SK-N-SH treated with all-trans-retinoic acid at 6 μM for 48 hours (cell line): ENCODE measurements at regions not wholly inside any gene's neighbourhood (a gene's known extent, or its start where the extent isn't known, plus 50 kb on each side); places are given as distances from the start of the nearest gene placed in this dataset.

Experiments
- ATAC-seq: fragments of 200-7000 bp; cut with Tn5 transposase; 3 replicates; pipeline ENCODE4 v1.9.1; 2020; ENCODE audit warnings: mild to moderate bottlenecking, moderate library complexity
- ARNTL ChIP-seq: fragments of 450-650 bp; formaldehyde crosslinking; IDR thresholded peaks from 2 replicates; pipeline ENCODE4 v1.5.0; 2020; ENCODE audit warnings: low read depth, mild to moderate bottlenecking, moderate library complexity, borderline replicate concordance
- BACH2 ChIP-seq: fragments of 250-450 bp; sonication (Bioruptor Pico); IDR thresholded peaks from 2 replicates; pipeline ENCODE4 v1.9.0; 2021; ENCODE audit warnings: mild to moderate bottlenecking, borderline replicate concordance
- CSDC2 ChIP-seq: fragments of 250-450 bp; sonication (Bioruptor Pico); IDR thresholded peaks from 2 replicates; pipeline ENCODE4 v1.5.0; 2020; ENCODE audit warnings: mild to moderate bottlenecking, moderate library complexity
- ESRRG ChIP-seq: fragments of 250-450 bp; sonication (Bioruptor Pico); IDR thresholded peaks from 2 replicates; pipeline ENCODE4 v1.6.1; 2021; ENCODE audit warnings: mild to moderate bottlenecking
- ISL1 ChIP-seq: fragments of 250-450 bp; sonication (Bioruptor Pico); IDR thresholded peaks from 2 replicates; pipeline ENCODE4 v2.1.2; 2022; ENCODE audit warnings: mild to moderate bottlenecking, moderate library complexity
- OSR1 ChIP-seq: fragments of 250-450 bp; sonication (Bioruptor Pico); IDR thresholded peaks from 2 replicates; pipeline ENCODE4 v1.8.0; 2022; ENCODE audit warnings: moderate library complexity, mild to moderate bottlenecking, inconsistent platforms
- PPARA ChIP-seq: fragments of 250-450 bp; sonication (Bioruptor Pico); IDR thresholded peaks from 2 replicates; pipeline ENCODE4 v1.5.0; 2020; ENCODE audit warnings: mild to moderate bottlenecking, borderline replicate concordance
- RARB ChIP-seq: fragments of 250-450 bp; sonication (Bioruptor Pico); IDR thresholded peaks from 2 replicates; pipeline ENCODE4 v1.8.0; 2021; ENCODE audit warnings: mild to moderate bottlenecking, moderate library complexity
- SNAI2 ChIP-seq: fragments of 250-450 bp; sonication (Bioruptor Pico); IDR thresholded peaks from 2 replicates; pipeline ENCODE4 v1.5.0; 2020; ENCODE audit warnings: mild to moderate bottlenecking, moderate library complexity
- TCF4 ChIP-seq: fragments of 250-450 bp; sonication (Bioruptor Pico); IDR thresholded peaks from 2 replicates; pipeline ENCODE4 v1.8.0; 2021; ENCODE audit warnings: mild to moderate bottlenecking, moderate library complexity, borderline replicate concordance
- ZC3H10 ChIP-seq: fragments of 250-450 bp; sonication (Bioruptor Pico); IDR thresholded peaks from 2 replicates; pipeline ENCODE4 v1.5.1; 2021; ENCODE audit warnings: mild to moderate bottlenecking, moderate library complexity
- ZFP30 ChIP-seq: fragments of 450-650 bp; formaldehyde crosslinking; IDR thresholded peaks from 2 replicates; pipeline ENCODE4 v1.5.0; 2022; ENCODE audit warnings: mild to moderate bottlenecking, moderate library complexity
- ZNF565 ChIP-seq: fragments of 450-650 bp; formaldehyde crosslinking; conservative IDR thresholded peaks from 2 replicates; pipeline ENCODE4 v1.5.0; 2020; ENCODE audit warnings: low read depth, mild to moderate bottlenecking, moderate library complexity
- ZNF70 ChIP-seq: fragments of 450-650 bp; formaldehyde crosslinking; IDR thresholded peaks from 2 replicates; pipeline ENCODE4 v1.5.0; 2020; ENCODE audit warnings: mild to moderate bottlenecking, moderate library complexity
- ZNF8 ChIP-seq: fragments of 450-650 bp; formaldehyde crosslinking; IDR thresholded peaks from 2 replicates; pipeline ENCODE4 v1.5.0; 2020; ENCODE audit warnings: mild to moderate bottlenecking, moderate library complexity
- TF ChIP-seq, protein P1 (sequence below): fragments of 250-450 bp; sonication (Bioruptor Pico); IDR thresholded peaks from 2 replicates; pipeline ENCODE4 v1.8.0; 2021; ENCODE audit warnings: low read depth, mild to moderate bottlenecking, moderate library complexity, borderline replicate concordance
- TF ChIP-seq, protein P2 (sequence below): fragments of 250-450 bp; sonication (Bioruptor Pico); IDR thresholded peaks from 2 replicates; pipeline ENCODE4 v1.5.0; 2020; ENCODE audit warnings: mild to moderate bottlenecking, moderate library complexity
- TF ChIP-seq, protein P3 (sequence below): fragments of 250-450 bp; sonication (Bioruptor Pico); IDR thresholded peaks from 2 replicates; pipeline ENCODE4 v1.5.1; 2020; ENCODE audit warnings: low read depth, mild to moderate bottlenecking, moderate library complexity
- TF ChIP-seq, protein P4 (sequence below): fragments of 250-450 bp; sonication (Bioruptor Pico); IDR thresholded peaks from 2 replicates; pipeline ENCODE4 v1.5.1; 2021; ENCODE audit warnings: mild to moderate bottlenecking, moderate library complexity
- TF ChIP-seq, protein P5 (sequence below): fragments of 250-450 bp; sonication (Bioruptor Pico); IDR thresholded peaks from 2 replicates; pipeline ENCODE4 v1.8.0; 2020; ENCODE audit warnings: mild to moderate bottlenecking, moderate library complexity, borderline replicate concordance

DNA sequence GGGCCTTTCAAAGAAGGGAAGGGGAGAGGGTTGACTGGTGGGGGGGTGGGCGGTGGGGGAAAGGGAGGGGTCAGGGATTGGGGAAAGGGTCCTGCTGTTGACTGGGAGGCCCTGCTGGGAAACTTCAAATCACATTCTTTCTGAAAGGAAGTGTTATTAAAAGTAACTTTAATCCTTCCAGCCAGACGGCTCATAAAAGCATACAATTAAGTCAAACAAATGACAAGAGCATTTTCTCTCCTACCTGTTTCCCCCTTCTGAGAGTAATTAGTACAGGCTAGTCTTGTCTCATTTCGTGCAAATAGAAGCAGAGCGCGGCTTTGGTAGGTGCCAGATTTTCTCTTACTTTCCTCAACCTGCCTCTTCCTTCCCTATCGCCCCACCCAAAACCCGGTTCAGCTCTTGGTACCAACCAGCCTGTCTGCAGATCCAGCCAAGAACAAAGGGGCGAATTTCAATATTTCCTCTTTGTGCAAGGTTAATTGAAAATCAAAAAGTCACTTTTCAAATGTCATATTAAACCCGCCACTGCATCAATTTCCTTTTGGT is 2112.6 kb upstream of the PIK3C3 start (continued):
- TF ChIP-seq BACH2 (CRISPR knock-in tag), result no peak
- no peak for TF ChIP-seq ZNF70 (CRISPR knock-in tag)
- no peak for TF ChIP-seq TCF4 (CRISPR knock-in tag)
- TF ChIP-seq, protein P1, sequence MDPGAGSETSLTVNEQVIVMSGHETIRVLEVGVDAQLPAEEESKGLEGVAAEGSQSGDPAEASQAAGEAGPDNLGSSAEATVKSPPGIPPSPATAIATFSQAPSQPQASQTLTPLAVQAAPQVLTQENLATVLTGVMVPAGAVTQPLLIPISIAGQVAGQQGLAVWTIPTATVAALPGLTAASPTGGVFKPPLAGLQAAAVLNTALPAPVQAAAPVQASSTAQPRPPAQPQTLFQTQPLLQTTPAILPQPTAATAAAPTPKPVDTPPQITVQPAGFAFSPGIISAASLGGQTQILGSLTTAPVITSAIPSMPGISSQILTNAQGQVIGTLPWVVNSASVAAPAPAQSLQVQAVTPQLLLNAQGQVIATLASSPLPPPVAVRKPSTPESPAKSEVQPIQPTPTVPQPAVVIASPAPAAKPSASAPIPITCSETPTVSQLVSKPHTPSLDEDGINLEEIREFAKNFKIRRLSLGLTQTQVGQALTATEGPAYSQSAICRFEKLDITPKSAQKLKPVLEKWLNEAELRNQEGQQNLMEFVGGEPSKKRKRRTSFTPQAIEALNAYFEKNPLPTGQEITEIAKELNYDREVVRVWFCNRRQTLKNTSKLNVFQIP, result no peak
- TF ChIP-seq ISL1 (CRISPR knock-in tag), result no peak
- no peak for TF ChIP-seq PPARA (CRISPR knock-in tag)
- no peak for TF ChIP-seq RARB (CRISPR knock-in tag)
- no peak for TF ChIP-seq CSDC2 (CRISPR knock-in tag)
- no peak for TF ChIP-seq SNAI2 (CRISPR knock-in tag)
- no peak for TF ChIP-seq ZNF565

DNA sequence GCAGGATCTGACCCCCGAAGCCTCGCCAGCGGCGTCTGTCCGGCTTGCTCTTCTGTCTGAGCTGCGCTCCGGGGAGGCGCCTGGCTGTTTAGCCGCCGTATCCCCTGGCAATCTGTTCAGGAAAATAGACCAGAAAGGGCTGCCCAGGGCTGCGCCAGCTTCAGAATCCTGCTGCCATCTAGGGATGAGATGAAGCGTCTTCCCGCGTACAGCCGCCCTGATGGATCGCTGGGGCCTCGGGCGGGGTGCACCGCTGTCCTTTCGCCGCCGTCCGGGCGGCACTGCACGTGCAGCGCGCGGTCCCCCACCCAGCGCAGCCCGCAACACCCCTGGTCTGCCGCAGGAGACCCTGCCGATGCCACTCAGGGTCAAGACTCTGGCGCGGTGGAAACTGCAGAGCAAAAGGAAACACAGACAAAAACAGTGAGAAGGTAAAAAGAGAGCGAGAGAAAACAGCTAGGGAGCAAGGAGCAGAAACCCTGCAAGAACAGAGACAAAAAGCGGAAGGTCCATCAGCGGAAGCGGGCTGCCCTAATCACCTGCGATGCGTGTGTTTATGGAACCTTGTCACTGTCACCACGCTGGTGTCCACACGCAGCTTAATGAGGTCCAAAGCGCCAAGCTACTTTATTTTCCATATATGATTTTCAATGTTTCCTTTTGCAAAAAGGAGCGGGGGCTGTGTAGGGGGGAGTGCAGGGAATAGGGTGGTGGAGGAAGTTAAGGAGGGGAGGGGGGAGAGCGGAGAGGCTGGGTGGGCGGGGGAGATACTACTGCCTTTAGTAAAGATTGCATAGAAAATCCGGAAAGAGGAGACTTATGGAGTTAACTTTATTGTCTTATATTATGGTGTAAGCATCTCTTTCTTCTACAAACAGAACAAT is 2113.3 kb upstream of the PIK3C3 start:
- ATAC-seq, result peak; percentile 77; the same call in 2 of the 3 replicates
- TF ChIP-seq, protein P2, sequence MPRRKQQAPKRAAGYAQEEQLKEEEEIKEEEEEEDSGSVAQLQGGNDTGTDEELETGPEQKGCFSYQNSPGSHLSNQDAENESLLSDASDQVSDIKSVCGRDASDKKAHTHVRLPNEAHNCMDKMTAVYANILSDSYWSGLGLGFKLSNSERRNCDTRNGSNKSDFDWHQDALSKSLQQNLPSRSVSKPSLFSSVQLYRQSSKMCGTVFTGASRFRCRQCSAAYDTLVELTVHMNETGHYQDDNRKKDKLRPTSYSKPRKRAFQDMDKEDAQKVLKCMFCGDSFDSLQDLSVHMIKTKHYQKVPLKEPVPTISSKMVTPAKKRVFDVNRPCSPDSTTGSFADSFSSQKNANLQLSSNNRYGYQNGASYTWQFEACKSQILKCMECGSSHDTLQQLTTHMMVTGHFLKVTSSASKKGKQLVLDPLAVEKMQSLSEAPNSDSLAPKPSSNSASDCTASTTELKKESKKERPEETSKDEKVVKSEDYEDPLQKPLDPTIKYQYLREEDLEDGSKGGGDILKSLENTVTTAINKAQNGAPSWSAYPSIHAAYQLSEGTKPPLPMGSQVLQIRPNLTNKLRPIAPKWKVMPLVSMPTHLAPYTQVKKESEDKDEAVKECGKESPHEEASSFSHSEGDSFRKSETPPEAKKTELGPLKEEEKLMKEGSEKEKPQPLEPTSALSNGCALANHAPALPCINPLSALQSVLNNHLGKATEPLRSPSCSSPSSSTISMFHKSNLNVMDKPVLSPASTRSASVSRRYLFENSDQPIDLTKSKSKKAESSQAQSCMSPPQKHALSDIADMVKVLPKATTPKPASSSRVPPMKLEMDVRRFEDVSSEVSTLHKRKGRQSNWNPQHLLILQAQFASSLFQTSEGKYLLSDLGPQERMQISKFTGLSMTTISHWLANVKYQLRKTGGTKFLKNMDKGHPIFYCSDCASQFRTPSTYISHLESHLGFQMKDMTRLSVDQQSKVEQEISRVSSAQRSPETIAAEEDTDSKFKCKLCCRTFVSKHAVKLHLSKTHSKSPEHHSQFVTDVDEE (CRISPR knock-in tag), result peak; percentile 47; the same call in 1 of the 2 replicates
- TF ChIP-seq, protein P3, sequence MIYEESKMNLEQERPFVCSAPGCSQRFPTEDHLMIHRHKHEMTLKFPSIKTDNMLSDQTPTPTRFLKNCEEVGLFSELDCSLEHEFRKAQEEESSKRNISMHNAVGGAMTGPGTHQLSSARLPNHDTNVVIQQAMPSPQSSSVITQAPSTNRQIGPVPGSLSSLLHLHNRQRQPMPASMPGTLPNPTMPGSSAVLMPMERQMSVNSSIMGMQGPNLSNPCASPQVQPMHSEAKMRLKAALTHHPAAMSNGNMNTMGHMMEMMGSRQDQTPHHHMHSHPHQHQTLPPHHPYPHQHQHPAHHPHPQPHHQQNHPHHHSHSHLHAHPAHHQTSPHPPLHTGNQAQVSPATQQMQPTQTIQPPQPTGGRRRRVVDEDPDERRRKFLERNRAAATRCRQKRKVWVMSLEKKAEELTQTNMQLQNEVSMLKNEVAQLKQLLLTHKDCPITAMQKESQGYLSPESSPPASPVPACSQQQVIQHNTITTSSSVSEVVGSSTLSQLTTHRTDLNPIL (CRISPR knock-in tag), result no peak
- TF ChIP-seq, protein P4, sequence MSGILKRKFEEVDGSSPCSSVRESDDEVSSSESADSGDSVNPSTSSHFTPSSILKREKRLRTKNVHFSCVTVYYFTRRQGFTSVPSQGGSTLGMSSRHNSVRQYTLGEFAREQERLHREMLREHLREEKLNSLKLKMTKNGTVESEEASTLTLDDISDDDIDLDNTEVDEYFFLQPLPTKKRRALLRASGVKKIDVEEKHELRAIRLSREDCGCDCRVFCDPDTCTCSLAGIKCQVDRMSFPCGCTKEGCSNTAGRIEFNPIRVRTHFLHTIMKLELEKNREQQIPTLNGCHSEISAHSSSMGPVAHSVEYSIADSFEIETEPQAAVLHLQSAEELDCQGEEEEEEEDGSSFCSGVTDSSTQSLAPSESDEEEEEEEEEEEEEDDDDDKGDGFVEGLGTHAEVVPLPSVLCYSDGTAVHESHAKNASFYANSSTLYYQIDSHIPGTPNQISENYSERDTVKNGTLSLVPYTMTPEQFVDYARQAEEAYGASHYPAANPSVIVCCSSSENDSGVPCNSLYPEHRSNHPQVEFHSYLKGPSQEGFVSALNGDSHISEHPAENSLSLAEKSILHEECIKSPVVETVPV (CRISPR knock-in tag), result no peak
- TF ChIP-seq PPARA (CRISPR knock-in tag) (no peak), ZNF70 (CRISPR knock-in tag) (0 out of 2 replicates have a peak, but pooled peaks have one; percentile 36), ZFP30 (CRISPR knock-in tag) (no peak)

DNA sequence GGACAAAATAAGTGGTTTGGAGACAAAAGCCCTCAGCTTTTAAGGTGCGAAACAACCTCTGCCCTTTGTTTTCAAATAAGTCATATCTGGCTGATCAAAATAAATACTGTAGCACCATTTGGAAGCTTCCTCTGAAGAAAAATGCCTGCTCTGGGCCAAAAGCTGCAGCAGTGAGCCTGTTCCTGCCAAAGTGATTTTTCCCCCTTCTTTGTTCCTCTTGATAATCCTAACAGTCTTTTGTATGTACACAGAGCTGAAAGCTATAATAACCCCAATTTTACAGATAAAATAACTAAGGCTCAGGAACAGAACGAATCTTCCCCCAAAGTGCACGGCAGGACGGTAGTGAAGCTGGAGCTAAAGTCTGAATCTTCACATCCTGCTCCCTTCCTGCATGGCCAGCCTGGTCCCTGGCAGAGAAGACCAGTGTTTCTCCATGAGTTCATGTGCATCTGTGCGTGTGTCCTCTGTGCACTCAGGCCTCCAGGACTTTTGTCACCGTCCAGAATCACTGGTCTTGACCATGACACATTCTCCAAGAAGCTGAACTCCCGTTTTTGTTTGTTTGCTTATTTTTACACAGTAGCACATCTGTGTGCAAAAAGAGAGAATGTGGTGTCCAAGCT is 2114.1 kb upstream of the PIK3C3 start:
- ATAC-seq, result no peak; the same call in 2 of the 3 replicates
- TF ChIP-seq, protein P5, sequence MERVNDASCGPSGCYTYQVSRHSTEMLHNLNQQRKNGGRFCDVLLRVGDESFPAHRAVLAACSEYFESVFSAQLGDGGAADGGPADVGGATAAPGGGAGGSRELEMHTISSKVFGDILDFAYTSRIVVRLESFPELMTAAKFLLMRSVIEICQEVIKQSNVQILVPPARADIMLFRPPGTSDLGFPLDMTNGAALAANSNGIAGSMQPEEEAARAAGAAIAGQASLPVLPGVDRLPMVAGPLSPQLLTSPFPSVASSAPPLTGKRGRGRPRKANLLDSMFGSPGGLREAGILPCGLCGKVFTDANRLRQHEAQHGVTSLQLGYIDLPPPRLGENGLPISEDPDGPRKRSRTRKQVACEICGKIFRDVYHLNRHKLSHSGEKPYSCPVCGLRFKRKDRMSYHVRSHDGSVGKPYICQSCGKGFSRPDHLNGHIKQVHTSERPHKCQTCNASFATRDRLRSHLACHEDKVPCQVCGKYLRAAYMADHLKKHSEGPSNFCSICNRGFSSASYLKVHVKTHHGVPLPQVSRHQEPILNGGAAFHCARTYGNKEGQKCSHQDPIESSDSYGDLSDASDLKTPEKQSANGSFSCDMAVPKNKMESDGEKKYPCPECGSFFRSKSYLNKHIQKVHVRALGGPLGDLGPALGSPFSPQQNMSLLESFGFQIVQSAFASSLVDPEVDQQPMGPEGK (CRISPR knock-in tag), result no peak
- TF ChIP-seq, protein P4 (CRISPR knock-in tag), result no peak
- no peak for TF ChIP-seq ISL1 (CRISPR knock-in tag)
- no peak for TF ChIP-seq OSR1 (CRISPR knock-in tag)
- TF ChIP-seq ZNF70 (CRISPR knock-in tag), result no peak
- TF ChIP-seq SNAI2 (CRISPR knock-in tag), result no peak
- no peak for TF ChIP-seq ARNTL (CRISPR knock-in tag)
- no peak for TF ChIP-seq ZC3H10 (CRISPR knock-in tag)
- no peak for TF ChIP-seq ZNF8 (CRISPR knock-in tag)
- TF ChIP-seq ZNF565, result no peak
- no peak for TF ChIP-seq TCF4 (CRISPR knock-in tag)
- no peak for TF ChIP-seq ESRRG (CRISPR knock-in tag)
- TF ChIP-seq, all 23 proteins: peak for 0
